Epithelial cell of proximal tubule (primary cell): ENCODE measurements at regions not wholly inside any gene's neighbourhood (a gene's known extent, or its start where the extent isn't known, plus 50 kb on each side); places are given as distances from the start of the nearest gene placed in this dataset.
A peak's percentile ranks its signal among the peaks of the same experiment; 100 is the strongest.

ENCODE experiments used
- DNase-seq: peaks from one replicate; pipeline ENCODE4 v3.0.0-alpha.2; 2011; ENCODE audit warnings: low read depth
- H3K4me3 ChIP-seq: 2 replicates; pipeline ENCODE4 v1.5.1; 2011; ENCODE audit warnings: low read depth, mild to moderate bottlenecking, low read length
- TF ChIP-seq, protein P1 (sequence below): conservative IDR thresholded peaks from 2 replicates; pipeline ENCODE4 v1.5.1; 2012; ENCODE audit warnings: low read depth, mild to moderate bottlenecking, low read length

DNA sequence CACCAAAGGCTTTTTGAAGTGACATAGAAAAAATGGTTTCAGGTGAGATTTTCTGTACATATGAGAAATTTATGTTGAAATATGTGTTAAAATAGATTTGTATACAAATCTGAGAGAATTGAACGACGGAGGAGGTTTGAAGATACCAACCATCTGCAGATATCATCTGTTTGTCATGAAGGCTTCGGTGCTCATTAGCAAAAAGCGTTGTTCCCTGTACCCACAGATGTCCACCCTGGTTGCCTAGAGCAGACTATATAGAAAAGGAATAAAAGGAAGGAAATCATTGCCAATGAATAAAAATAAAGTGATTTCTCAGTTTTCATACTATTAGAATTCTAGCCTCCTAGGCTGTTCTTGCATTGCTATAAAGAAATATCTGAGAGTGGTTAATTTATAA lies 2262.8 kb upstream of the ACO1 start:
- DNase-seq: no peak
- no peak overlapping the region for H3K4me3 ChIP-seq
- TF ChIP-seq, protein P1, sequence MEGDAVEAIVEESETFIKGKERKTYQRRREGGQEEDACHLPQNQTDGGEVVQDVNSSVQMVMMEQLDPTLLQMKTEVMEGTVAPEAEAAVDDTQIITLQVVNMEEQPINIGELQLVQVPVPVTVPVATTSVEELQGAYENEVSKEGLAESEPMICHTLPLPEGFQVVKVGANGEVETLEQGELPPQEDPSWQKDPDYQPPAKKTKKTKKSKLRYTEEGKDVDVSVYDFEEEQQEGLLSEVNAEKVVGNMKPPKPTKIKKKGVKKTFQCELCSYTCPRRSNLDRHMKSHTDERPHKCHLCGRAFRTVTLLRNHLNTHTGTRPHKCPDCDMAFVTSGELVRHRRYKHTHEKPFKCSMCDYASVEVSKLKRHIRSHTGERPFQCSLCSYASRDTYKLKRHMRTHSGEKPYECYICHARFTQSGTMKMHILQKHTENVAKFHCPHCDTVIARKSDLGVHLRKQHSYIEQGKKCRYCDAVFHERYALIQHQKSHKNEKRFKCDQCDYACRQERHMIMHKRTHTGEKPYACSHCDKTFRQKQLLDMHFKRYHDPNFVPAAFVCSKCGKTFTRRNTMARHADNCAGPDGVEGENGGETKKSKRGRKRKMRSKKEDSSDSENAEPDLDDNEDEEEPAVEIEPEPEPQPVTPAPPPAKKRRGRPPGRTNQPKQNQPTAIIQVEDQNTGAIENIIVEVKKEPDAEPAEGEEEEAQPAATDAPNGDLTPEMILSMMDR: no peak

DNA sequence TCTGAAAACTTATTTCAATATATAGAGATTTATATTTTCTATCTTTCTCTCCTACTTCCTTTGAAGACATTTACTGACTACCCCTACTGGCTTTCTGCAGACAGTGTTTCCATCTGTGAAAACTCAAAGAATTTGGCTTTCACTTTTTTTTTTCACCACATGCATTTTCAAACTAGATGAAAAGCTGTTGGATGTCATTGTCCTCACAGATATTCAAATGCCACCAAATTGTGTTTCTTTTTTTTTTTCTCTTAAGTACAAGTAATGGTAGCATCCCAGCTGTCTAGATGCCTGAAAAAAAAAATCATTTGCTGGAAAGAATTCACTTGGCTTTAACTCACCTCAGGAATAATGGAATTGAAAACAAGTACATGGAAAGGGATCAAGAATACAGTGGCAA lies 2258.6 kb upstream of the ACO1 start:
- no peak overlapping the region for H3K4me3 ChIP-seq
- no peak for DNase-seq
- TF ChIP-seq, protein P1: no peak

DNA sequence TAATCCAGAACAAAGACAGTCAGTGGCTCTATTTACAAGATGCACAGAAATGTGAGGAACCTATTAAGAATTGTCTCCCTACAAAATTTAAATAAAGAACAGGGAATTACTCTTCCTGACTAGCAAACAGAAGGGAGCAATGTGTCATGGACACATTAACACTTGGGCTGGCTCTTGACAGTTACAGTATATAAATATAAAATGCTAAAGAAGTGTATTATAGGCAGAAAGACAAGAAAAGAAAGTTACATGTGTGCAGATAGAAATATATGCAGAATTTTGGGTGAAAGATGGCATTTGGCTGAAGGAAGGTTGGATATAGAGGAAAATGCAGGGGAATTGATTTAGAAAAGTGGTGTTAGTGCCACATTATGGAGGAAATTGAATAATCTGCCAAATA lies 2257.1 kb upstream of the ACO1 start:
- no peak for DNase-seq
- TF ChIP-seq, protein P1: no peak
- no peak overlapping the region for H3K4me3 ChIP-seq

DNA sequence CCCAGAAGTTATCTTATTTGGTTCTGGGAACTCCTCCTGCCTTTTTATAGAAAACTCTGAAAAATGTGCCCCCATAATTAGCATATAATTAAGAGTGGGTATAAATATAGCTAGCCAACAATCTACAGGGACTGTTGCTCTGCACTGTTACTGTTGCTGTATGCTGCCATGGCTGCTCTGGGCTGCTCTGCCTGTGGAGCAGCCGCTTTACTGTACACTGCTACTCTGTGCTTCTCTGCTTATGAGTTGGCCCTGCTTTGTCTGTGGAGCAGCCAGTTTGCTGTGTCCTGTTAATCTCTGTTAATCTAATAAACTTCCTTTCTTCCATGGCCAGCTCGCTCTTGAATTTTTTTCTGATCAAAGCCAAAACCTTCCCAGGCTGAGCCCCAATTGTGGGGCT lies 2244.0 kb upstream of the ACO1 start:
- no peak overlapping the region for H3K4me3 ChIP-seq
- TF ChIP-seq, protein P1: no peak
- no peak for DNase-seq

DNA sequence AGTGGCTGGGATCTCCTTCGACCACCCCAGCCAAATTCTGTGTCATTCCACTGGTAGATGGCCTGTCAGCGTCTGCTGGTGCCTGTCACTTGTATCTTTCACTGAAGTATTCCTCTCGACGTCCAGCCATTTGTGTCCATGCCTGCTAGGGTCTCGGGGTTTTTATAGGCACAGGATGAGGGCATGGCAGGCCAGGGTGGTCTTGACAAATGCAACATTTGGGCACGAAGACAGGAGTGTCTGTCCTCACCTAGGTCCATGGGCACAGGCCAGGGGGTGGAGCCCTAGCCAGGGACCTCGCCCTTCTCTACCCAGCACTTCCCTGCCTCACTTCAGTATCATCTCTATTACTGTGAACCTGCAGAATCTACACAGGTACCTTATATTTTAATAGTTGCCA lies 2223.9 kb upstream of the ACO1 start:
- TF ChIP-seq, protein P1: no peak
- DNase-seq: no peak
- H3K4me3 ChIP-seq: no peak overlapping the region

DNA sequence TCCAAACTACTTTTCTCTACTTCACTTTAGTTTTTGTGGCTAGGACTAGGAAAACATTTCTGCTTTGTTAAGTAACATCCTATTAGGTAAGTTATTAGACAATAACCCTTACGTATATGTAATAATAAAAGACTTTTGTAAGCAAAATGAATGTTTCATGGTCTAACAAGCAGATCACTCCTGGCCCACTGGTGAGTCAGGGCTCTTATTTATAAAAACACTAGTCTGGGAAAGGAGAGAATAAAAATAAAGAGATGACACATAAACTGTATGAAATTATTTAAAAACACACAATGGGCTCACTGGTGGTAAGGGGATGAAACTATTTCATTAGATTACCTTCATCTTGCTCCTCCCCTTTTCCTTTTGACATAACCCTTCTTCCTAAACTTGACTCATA lies 2212.2 kb upstream of the ACO1 start:
- DNase-seq: peak; percentile 13
- no peak overlapping the region for H3K4me3 ChIP-seq
- TF ChIP-seq, protein P1: no peak

DNA sequence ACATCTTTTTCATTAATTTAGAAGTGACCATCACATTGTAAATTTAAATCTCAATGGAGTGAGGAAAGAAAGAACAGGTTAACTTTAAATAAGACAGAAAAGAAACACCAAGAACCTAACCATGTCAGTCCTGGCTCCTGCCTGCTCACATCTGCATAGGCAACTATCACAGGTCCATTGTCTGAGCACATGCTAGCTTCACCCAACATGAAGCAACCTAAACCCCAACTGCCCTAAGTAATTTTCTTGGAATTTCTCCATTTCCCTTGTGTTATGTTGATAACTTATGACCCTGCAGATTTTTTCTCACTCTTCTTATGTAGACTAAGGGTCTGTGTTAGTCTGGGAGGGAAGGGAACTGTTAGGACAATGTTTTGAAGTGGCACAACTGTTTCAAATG lies 2205.8 kb upstream of the ACO1 start:
- no peak for DNase-seq
- TF ChIP-seq, protein P1: no peak
- no peak overlapping the region for H3K4me3 ChIP-seq
